ENCODE measurements at regions not wholly inside any gene's neighbourhood (a gene's known extent, or its start where the extent isn't known, plus 50 kb on each side); places are given as distances from the start of the nearest gene placed in this dataset.
"Not testable (repeated sequence)": the region's sequence is repeated elsewhere in the genome, so short reads cannot be mapped to it uniquely, and the experiment has no call there.

GRCh38 chr11:98143661-98144060 is 877.1 kb upstream of the CNTN5 start:
- DNase-seq (ENCODE audit: low read depth), result no peak

- no peak for DNase-seq (ENCODE audit: low read depth)
Observed at GRCh38 chr11:98153752-98154151, 867.0 kb upstream of the CNTN5 start.

- DNase-seq (ENCODE audit: low read depth), result no peak
Observed at GRCh38 chr11:98155696-98156095, 865.1 kb upstream of the CNTN5 start.

GRCh38 chr11:98177925-98178324 is 842.8 kb upstream of the CNTN5 start:
- DNase-seq (ENCODE audit: low read depth), result no peak

- DNase-seq (ENCODE audit: low read depth), result no peak
Observed at GRCh38 chr11:98180511-98180910, 840.2 kb upstream of the CNTN5 start.

- DNase-seq (ENCODE audit: low read depth), result no peak
Observed at GRCh38 chr11:98180921-98181320, 839.8 kb upstream of the CNTN5 start.

- DNase-seq (ENCODE audit: low read depth), result no peak
Observed at GRCh38 chr11:98183034-98183433, 837.7 kb upstream of the CNTN5 start.

GRCh38 chr11:98185245-98185644 is 835.5 kb upstream of the CNTN5 start:
- DNase-seq (ENCODE audit: low read depth), result no peak

- no peak for DNase-seq (ENCODE audit: low read depth)
Observed at GRCh38 chr11:98194611-98195010, 826.1 kb upstream of the CNTN5 start.

GRCh38 chr11:98195300-98195699 is 825.4 kb upstream of the CNTN5 start:
- no peak for DNase-seq (ENCODE audit: low read depth)

GRCh38 chr11:98207086-98207485 is 813.7 kb upstream of the CNTN5 start:
- no peak for DNase-seq (ENCODE audit: low read depth)

GRCh38 chr11:98227278-98227677 is 793.5 kb upstream of the CNTN5 start:
- DNase-seq (ENCODE audit: low read depth), result no peak

- DNase-seq (ENCODE audit: low read depth), result no peak
Observed at GRCh38 chr11:98230678-98231077, 790.1 kb upstream of the CNTN5 start.

- no peak for DNase-seq (ENCODE audit: low read depth)
Observed at GRCh38 chr11:98234698-98235097, 786.1 kb upstream of the CNTN5 start.

- no peak for DNase-seq (ENCODE audit: low read depth)
Observed at GRCh38 chr11:98243897-98244296, 776.9 kb upstream of the CNTN5 start.

- DNase-seq (ENCODE audit: low read depth), result no peak
Observed at GRCh38 chr11:98260983-98261382, 759.8 kb upstream of the CNTN5 start.

GRCh38 chr11:98277251-98277912 is 743.4 kb upstream of the CNTN5 start:
- DNase-seq (ENCODE audit: low read depth), result no peak

- DNase-seq (ENCODE audit: low read depth), result no peak
Observed at GRCh38 chr11:98289617-98290263, 731.0 kb upstream of the CNTN5 start.

GRCh38 chr11:98296091-98296880 is 724.5 kb upstream of the CNTN5 start:
- DNase-seq (ENCODE audit: low read depth), result no peak

GRCh38 chr11:98300719-98301118 is 720.0 kb upstream of the CNTN5 start:
- DNase-seq (ENCODE audit: low read depth), result no peak

GRCh38 chr11:98307827-98308491 is 712.8 kb upstream of the CNTN5 start:
- no peak for DNase-seq (ENCODE audit: low read depth)

- not testable (repeated sequence) for DNase-seq (ENCODE audit: low read depth)
Observed at GRCh38 chr11:98330306-98330705, 690.4 kb upstream of the CNTN5 start.
